HL-60 (cell line): ENCODE measurements at regions not wholly inside any gene's neighbourhood (a gene's known extent, or its start where the extent isn't known, plus 50 kb on each side); places are given as distances from the start of the nearest gene placed in this dataset.

ENCODE experiments used
- DNase-seq, 2 experiments: peaks; one replicate each; pipeline ENCODE4 v3.0.0-alpha.2; 2010 to 2020; ENCODE audit warnings: low read depth in 1 of 2, low spot score in 1 of 2
- H3K27ac ChIP-seq: fragments of 250-450 bp; sonication (Bioruptor Pico); replicated peaks from 2 replicates; pipeline ENCODE4 v1.5.1; 2020; ENCODE audit warnings: mild to moderate bottlenecking, moderate library complexity
- H3K27me3 ChIP-seq: fragments of 250-450 bp; sonication (Bioruptor Pico); 2 replicates; pipeline ENCODE4 v1.5.1; 2021; ENCODE audit warnings: mild to moderate bottlenecking, moderate library complexity; ENCODE audit not compliant: insufficient read depth, poor library complexity, severe bottlenecking
- H3K4me3 ChIP-seq: replicated peaks from 2 replicates; pipeline ENCODE4 v1.5.1; 2011; ENCODE audit warnings: mild to moderate bottlenecking, control low read depth, low read length; ENCODE audit not compliant: insufficient read depth
- CTCF ChIP-seq: IDR thresholded peaks from one replicate; pipeline ENCODE4 v1.5.1; 2011; ENCODE audit warnings: low read length, control low read depth, inconsistent platforms; ENCODE audit not compliant: insufficient read depth
- GABPA ChIP-seq: IDR thresholded peaks from 2 replicates; pipeline ENCODE4 v1.6.1; 2012; ENCODE audit warnings: low read depth
- POLR2AphosphoS5 ChIP-seq: IDR thresholded peaks from 2 replicates; pipeline ENCODE4 v1.6.1; 2012; ENCODE audit warnings: low read depth
- REST ChIP-seq: IDR thresholded peaks from 2 replicates; pipeline ENCODE4 v1.6.1; 2012; ENCODE audit warnings: low read depth; ENCODE audit not compliant: insufficient replicate concordance
- SPI1 ChIP-seq: IDR thresholded peaks from 2 replicates; pipeline ENCODE4 v1.6.1; 2012; ENCODE audit warnings: low read depth, mild to moderate bottlenecking, borderline replicate concordance

- TF ChIP-seq CTCF: no peak
- TF ChIP-seq POLR2AphosphoS5: no peak
- TF ChIP-seq REST: no peak
- Histone ChIP-seq H3K4me3 (no peak overlapping the region), H3K27me3 (no peaks in the 10 kb centered on the region), H3K27ac (no peak overlapping the region)
- no peak for DNase-seq
Measured at GRCh38 chr3:30081904-30082303, 524.5 kb upstream of the TGFBR2 start.

GRCh38 chr3:30082652-30083051, 523.7 kb upstream of the TGFBR2 start:
- no peaks in the 10 kb centered on the region for H3K27me3 ChIP-seq
- DNase-seq: no peak

GRCh38 chr3:30083315-30083714, 523.1 kb upstream of the TGFBR2 start:
- Histone ChIP-seq H3K27me3 (no peaks in the 10 kb centered on the region), H3K4me3 (no peak overlapping the region)

More at GRCh38 chr3:30082652-30083051, 523.7 kb upstream of the TGFBR2 start:
- Histone ChIP-seq H3K4me3 (no peak overlapping the region), H3K27ac (no peak overlapping the region)
- TF ChIP-seq REST: no peak
- no peak for TF ChIP-seq POLR2AphosphoS5

More at GRCh38 chr3:30083315-30083714, 523.1 kb upstream of the TGFBR2 start:
- DNase-seq: no peak
- no peak overlapping the region for H3K27ac ChIP-seq
- no peak for TF ChIP-seq REST
- no peak for TF ChIP-seq SPI1
- no peak for TF ChIP-seq CTCF
- TF ChIP-seq GABPA: no peak
- no peak for TF ChIP-seq POLR2AphosphoS5
